Left kidney (tissue), 1 donor: ENCODE measurements at regions not wholly inside any gene's neighbourhood (a gene's known extent, or its start where the extent isn't known, plus 50 kb on each side); places are given as distances from the start of the nearest gene placed in this dataset.
A peak's percentile ranks its signal among the peaks of the same experiment; 100 is the strongest.

Experiments used
- DNase-seq: peaks from one replicate; pipeline ENCODE4 v3.0.0-alpha.2; 2013

GRCh38 chr19:29263305-29264135 lies 50.6 kb upstream of the UQCRFS1 start:
- peak; percentile 30 for DNase-seq

- DNase-seq = no peak
Observed at GRCh38 chr19:29264897-29265296, 51.9 kb upstream of the UQCRFS1 start.

- no peak for DNase-seq
Observed at GRCh38 chr19:29265436-29265835, 52.5 kb upstream of the UQCRFS1 start.

GRCh38 chr19:29266001-29266400 lies 53.0 kb upstream of the UQCRFS1 start:
- DNase-seq = no peak

- DNase-seq = no peak
Observed at GRCh38 chr19:29266603-29267002, 53.7 kb upstream of the UQCRFS1 start.

GRCh38 chr19:29267701-29268100 lies 54.8 kb upstream of the UQCRFS1 start:
- DNase-seq = no peak

- no peak for DNase-seq
Observed at GRCh38 chr19:29268103-29268502, 55.2 kb upstream of the UQCRFS1 start.

GRCh38 chr19:29268721-29269393 lies 55.9 kb upstream of the UQCRFS1 start:
- DNase-seq = no peak

GRCh38 chr19:29269641-29270040 lies 56.7 kb upstream of the UQCRFS1 start:
- DNase-seq = no peak

- DNase-seq = no peak
Observed at GRCh38 chr19:29271341-29271740, 58.4 kb upstream of the UQCRFS1 start.

GRCh38 chr19:29271911-29272310 lies 59.0 kb upstream of the UQCRFS1 start:
- DNase-seq = no peak

- DNase-seq = no peak
Observed at GRCh38 chr19:29273000-29273640, 60.2 kb upstream of the UQCRFS1 start.

GRCh38 chr19:29275266-29275665 lies 62.3 kb upstream of the UQCRFS1 start:
- DNase-seq = no peak

GRCh38 chr19:29277102-29277501 lies 64.2 kb upstream of the UQCRFS1 start:
- no peak for DNase-seq

- DNase-seq = no peak
Observed at GRCh38 chr19:29278716-29279115, 65.8 kb upstream of the UQCRFS1 start.

- no peak for DNase-seq
Observed at GRCh38 chr19:29283366-29283765, 70.4 kb upstream of the UQCRFS1 start.

- no peak for DNase-seq
Observed at GRCh38 chr19:29285187-29285687, 72.3 kb upstream of the UQCRFS1 start.

GRCh38 chr19:29285878-29286277 lies 72.9 kb upstream of the UQCRFS1 start:
- DNase-seq = peak; percentile 28

- no peak for DNase-seq
Observed at GRCh38 chr19:29287061-29287460, 74.1 kb upstream of the UQCRFS1 start.

GRCh38 chr19:29288256-29288655 lies 75.3 kb upstream of the UQCRFS1 start:
- DNase-seq = no peak

GRCh38 chr19:29289020-29289419 lies 76.1 kb upstream of the UQCRFS1 start:
- DNase-seq = no peak

- DNase-seq = no peak
Observed at GRCh38 chr19:29290853-29291252, 77.9 kb upstream of the UQCRFS1 start.

GRCh38 chr19:29292153-29292552 lies 79.2 kb upstream of the UQCRFS1 start:
- DNase-seq = no peak
